GM12878 (cell line): ENCODE measurements at regions not wholly inside any gene's neighbourhood (a gene's known extent, or its start where the extent isn't known, plus 50 kb on each side); places are given as distances from the start of the nearest gene placed in this dataset.

Experiments used
- ATAC-seq: fragments of 200-7000 bp; cut with Tn5 transposase; 3 replicates; pipeline ENCODE4 v1.9.1; 2020; ENCODE audit warnings: mild to moderate bottlenecking, moderate library complexity
- BruUV-seq: library from RNA; stranded (reverse); fragments of 400-500 nt; replicated peaks from 2 replicates; lab custom pipeline; 2021; lab: Mats Ljungman, UMichigan
- CTCF ChIA-PET: fragments of 300-600 bp; sonication (Branson Sonifier 250); formaldehyde crosslinking; extraction: SDS; loops from one replicate; lab custom pipeline; 2021; ENCODE audit warnings: inconsistent platforms; lab: Yijun Ruan, JAX
- POLR2A ChIA-PET: fragments of 350-600 bp; formaldehyde crosslinking; extraction: SDS; loops from one replicate; lab custom pipeline; 2021; ENCODE audit warnings: inconsistent platforms; lab: Charles Lee
- RAD21 ChIA-PET: fragments of 300-600 bp; sonication (Branson Sonifier 250); formaldehyde crosslinking; loops from one replicate; lab custom pipeline; 2023; ENCODE audit warnings: antibody characterized with exemption; ENCODE audit not compliant: unreplicated experiment; lab: Charles Lee
- SMC1A ChIA-PET: fragments of 300-600 bp; sonication (Branson Sonifier 250); formaldehyde crosslinking; loops from one replicate; lab custom pipeline; 2023; ENCODE audit not compliant: unreplicated experiment, uncharacterized antibody; lab: Charles Lee
- DNase-seq: peaks from one replicate; pipeline ENCODE4 v3.0.0-alpha.2; 2011; ENCODE audit warnings: low read depth, low spot score
- FAIRE-seq: peaks from 3 replicates; lab custom pipeline; 2011; peaks lifted over from hg19 to GRCh38; lab: Jason Lieb, UNC
- H2AFZ ChIP-seq: 2 replicates; pipeline ENCODE4 v1.6.0; 2011; ENCODE audit warnings: low read depth, low read length, control low read depth; ENCODE audit not compliant: control insufficient read depth
- H3K27ac ChIP-seq: 2 replicates; pipeline ENCODE4 v1.5.1; 2011; ENCODE audit warnings: control low read depth; ENCODE audit not compliant: control insufficient read depth, insufficient read depth
- H3K27me3 ChIP-seq, 2 experiments: replicated peaks in 1 of 2; 2 replicates each; pipeline versions ENCODE4 v1.6.0 to v1.6.1; 2011; ENCODE audit warnings: low read length in 1 of 2; ENCODE audit not compliant: control insufficient read depth in 2 of 2, insufficient read depth in 2 of 2
- H3K36me3 ChIP-seq, 2 experiments: 2 replicates each; pipeline ENCODE4 v1.5.1; 2011; ENCODE audit warnings: low read length in 1 of 2; ENCODE audit not compliant: control insufficient read depth in 2 of 2, insufficient read depth in 2 of 2
- H3K4me1 ChIP-seq: 2 replicates; pipeline ENCODE4 v1.6.1; 2011; ENCODE audit warnings: mild to moderate bottlenecking, low read length, moderate library complexity, mixed read lengths; ENCODE audit not compliant: control insufficient read depth, insufficient read depth
- H3K4me2 ChIP-seq: 2 replicates; pipeline ENCODE4 v1.6.0; 2011; ENCODE audit warnings: control low read depth; ENCODE audit not compliant: control insufficient read depth, insufficient read depth
- H3K4me3 ChIP-seq: fragments of 200-600 bp; sonication (generic); 2 replicates; pipeline ENCODE4 v1.5.1; 2016
- H3K79me2 ChIP-seq: 2 replicates; pipeline ENCODE4 v1.6.0; 2011; ENCODE audit warnings: low read length; ENCODE audit not compliant: control insufficient read depth, insufficient read depth
- H3K9ac ChIP-seq: 2 replicates; pipeline ENCODE4 v1.8.0; 2011; ENCODE audit warnings: low read length, control low read depth, mixed read lengths; ENCODE audit not compliant: control insufficient read depth, insufficient read depth
- H3K9me3 ChIP-seq: replicated peaks from 3 replicates; pipeline ENCODE4 v1.5.1; 2011; ENCODE audit warnings: mild to moderate bottlenecking, low read length; ENCODE audit not compliant: control insufficient read depth, insufficient read depth
- H4K20me1 ChIP-seq: 2 replicates; pipeline ENCODE4 v1.6.0; 2011; ENCODE audit not compliant: control insufficient read depth, insufficient read depth
- BMI1 ChIP-seq: fragments of 450-650 bp; IDR thresholded peaks from 2 replicates; pipeline ENCODE4 v1.6.1; 2016; ENCODE audit warnings: mild to moderate bottlenecking, moderate library complexity, borderline replicate concordance
- EED ChIP-seq: sonication (generic); IDR thresholded peaks from 2 replicates; pipeline ENCODE4 v1.6.1; 2016; ENCODE audit warnings: antibody characterized with exemption, low read depth
- MTA3 ChIP-seq: IDR thresholded peaks from 2 replicates; pipeline ENCODE4 v1.6.1; 2012; ENCODE audit warnings: low read length, inconsistent platforms, borderline replicate concordance
- MXI1 ChIP-seq: fragments of 150-350 bp; IDR thresholded peaks from 2 replicates; pipeline ENCODE4 v1.6.1; 2011; ENCODE audit warnings: low read depth, mild to moderate bottlenecking, inconsistent platforms, low read length, improper control_type of control experiment
- SMAD1 ChIP-seq: fragments of 450-650 bp; IDR thresholded peaks from 2 replicates; pipeline ENCODE4 v1.6.1; 2018; ENCODE audit warnings: mild to moderate bottlenecking, low read depth; ENCODE audit not compliant: partially characterized antibody
- SPI1 ChIP-seq: IDR thresholded peaks from 2 replicates; pipeline ENCODE4 v1.6.1; 2011; ENCODE audit warnings: low read depth, mild to moderate bottlenecking, low read length, moderate library complexity, borderline replicate concordance; ENCODE audit not compliant: insufficient read depth
- STAT1 ChIP-seq: fragments of 450-650 bp; conservative IDR thresholded peaks from 2 replicates; pipeline ENCODE4 v1.6.1; 2014; ENCODE audit warnings: antibody characterized with exemption, mild to moderate bottlenecking
- STAT3 ChIP-seq: IDR thresholded peaks from 2 replicates; pipeline ENCODE4 v1.6.1; 2011; ENCODE audit warnings: low read depth, low read length, improper control_type of control experiment
- YY1 ChIP-seq: IDR thresholded peaks from 2 replicates; pipeline ENCODE4 v1.6.1; 2011; ENCODE audit warnings: low read depth, mild to moderate bottlenecking, low read length
- ZNF24 ChIP-seq: fragments of 450-650 bp; IDR thresholded peaks from 2 replicates; pipeline ENCODE4 v1.6.1; 2017; ENCODE audit warnings: antibody characterized with exemption, mild to moderate bottlenecking
- WGBS: methylation state at CpG from one replicate; pipeline ENCODE4 v1.1.6; 2016; ENCODE audit warnings: low lambda C conversion rate; ENCODE audit not compliant: insufficient replicate concordance, insufficient coverage; ENCODE audit errors: missing lambda C conversion rate; 5-methylcytosine and 5-hydroxymethylcytosine counted together
- in situ Hi-C: fragments of 300-500 bp; cut with MboI; formaldehyde crosslinking; loops from 9 replicates; pipeline ENCODE4 v1.14.3; 2018; ENCODE audit warnings: mixed read lengths
- intact Hi-C: fragments of 100-400 bp; cut with micrococcal nuclease; formaldehyde crosslinking; loops from one replicate; pipeline ENCODE4 v1.14.2; 2022; ENCODE audit not compliant: unreplicated experiment
- TF ChIP-seq, protein P1 (sequence below): fragments of 450-650 bp; IDR thresholded peaks from 2 replicates; pipeline ENCODE4 v1.6.1; 2018; ENCODE audit warnings: borderline replicate concordance, mild to moderate bottlenecking; ENCODE audit not compliant: partially characterized antibody

DNA sequence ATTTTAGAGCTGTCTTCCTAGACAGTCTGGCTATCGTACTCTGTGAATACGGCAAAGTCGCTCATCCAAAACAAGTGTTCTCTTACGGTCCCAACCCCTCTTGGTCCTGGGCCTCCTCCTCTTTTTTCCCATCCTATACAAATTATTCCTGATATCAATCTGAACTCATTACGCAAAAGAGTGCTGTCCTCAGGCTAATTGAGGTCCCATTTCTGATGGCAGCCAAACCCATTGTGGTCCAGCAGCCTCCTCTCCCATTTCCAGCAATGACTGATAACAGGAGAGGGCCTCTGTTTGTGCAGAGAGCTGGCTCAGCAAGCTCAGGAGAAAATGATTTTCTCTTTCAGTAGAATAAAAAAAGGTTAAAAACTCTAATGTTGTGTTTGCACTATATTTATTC is 203.4 kb upstream of the GHITM start:
- ChIA-PET RAD21 (no interaction called here), CTCF (interaction anchor here (1.1 kb wide), 1 partner anchor 18 kb away, joined by 3 read pairs; no protein-coding TSS in a partner anchor), POLR2A (no interaction called here), SMC1A (interaction anchor here (1.0 to 1.5 kb wide), 2 partner anchors 14 to 54 kb away, joined by 3 read pairs; no protein-coding TSS in a partner anchor)
- ATAC-seq, result no peak
- no peak overlapping the region for H3K27ac ChIP-seq
- H3K4me2 ChIP-seq, result no peak overlapping the region
- FAIRE-seq, result no peak
- H3K27me3 ChIP-seq, result no peaks in the 10 kb centered on the region
- H3K9ac ChIP-seq, result no peak overlapping the region
- no peak overlapping the region for H3K4me3 ChIP-seq
- 87% methylated on average over 5 of the region's 5 CpGs for WGBS
- H3K36me3 ChIP-seq, result no peaks in the 10 kb centered on the region
- H2AFZ ChIP-seq, result no peak overlapping the region
- no peaks in the 10 kb centered on the region for H4K20me1 ChIP-seq
- DNase-seq, result no peak
- H3K4me1 ChIP-seq, result no peaks in the 10 kb centered on the region
- intact Hi-C loops, result no loop called here
- no peaks in the 10 kb centered on the region for H3K9me3 ChIP-seq
- no peak for TF ChIP-seq EED
- TF ChIP-seq ZNF24, result no peak
- TF ChIP-seq BMI1, result no peak
- no peak for TF ChIP-seq MTA3
- no peak for TF ChIP-seq STAT3
- TF ChIP-seq YY1, result no peak
- no peak for TF ChIP-seq SPI1
- TF ChIP-seq, protein P1, sequence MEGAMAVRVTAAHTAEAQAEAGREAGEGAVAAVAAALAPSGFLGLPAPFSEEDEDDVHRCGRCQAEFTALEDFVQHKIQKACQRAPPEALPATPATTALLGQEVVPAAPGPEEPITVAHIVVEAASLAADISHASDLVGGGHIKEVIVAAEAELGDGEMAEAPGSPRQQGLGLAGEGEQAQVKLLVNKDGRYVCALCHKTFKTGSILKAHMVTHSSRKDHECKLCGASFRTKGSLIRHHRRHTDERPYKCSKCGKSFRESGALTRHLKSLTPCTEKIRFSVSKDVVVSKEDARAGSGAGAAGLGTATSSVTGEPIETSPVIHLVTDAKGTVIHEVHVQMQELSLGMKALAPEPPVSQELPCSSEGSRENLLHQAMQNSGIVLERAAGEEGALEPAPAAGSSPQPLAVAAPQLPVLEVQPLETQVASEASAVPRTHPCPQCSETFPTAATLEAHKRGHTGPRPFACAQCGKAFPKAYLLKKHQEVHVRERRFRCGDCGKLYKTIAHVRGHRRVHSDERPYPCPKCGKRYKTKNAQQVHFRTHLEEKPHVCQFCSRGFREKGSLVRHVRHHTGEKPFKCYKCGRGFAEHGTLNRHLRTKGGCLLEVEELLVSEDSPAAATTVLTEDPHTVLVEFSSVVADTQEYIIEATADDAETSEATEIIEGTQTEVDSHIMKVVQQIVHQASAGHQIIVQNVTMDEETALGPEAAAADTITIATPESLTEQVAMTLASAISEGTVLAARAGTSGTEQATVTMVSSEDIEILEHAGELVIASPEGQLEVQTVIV, result no peak
- TF ChIP-seq MXI1, result no peak
- TF ChIP-seq SMAD1, result no peak
- TF ChIP-seq STAT1, result no peak
- in situ Hi-C loops, result no loop called here
- H3K79me2 ChIP-seq, result no peaks in the 10 kb centered on the region
- no TSS peak for BruUV-seq
